ENCODE measurements at regions not wholly inside any gene's neighbourhood (a gene's known extent, or its start where the extent isn't known, plus 50 kb on each side); places are given as distances from the start of the nearest gene placed in this dataset.

- peak overlapping the region; percentile 35; the same call in 1 of the 2 replicates for H3K4me3 ChIP-seq (ENCODE audit: low read depth, low read length)
- H3K27me3 ChIP-seq (ENCODE audit: insufficient read depth, low read length): no peaks in the 10 kb centered on the region
- H3K79me2 ChIP-seq (ENCODE audit: control insufficient read depth, insufficient read depth, low read length, unreplicated experiment): no peaks in the 10 kb centered on the region
- H3K36me3 ChIP-seq (ENCODE audit: insufficient read depth, low read length): no peaks in the 10 kb centered on the region
- H3K4me1 ChIP-seq (ENCODE audit: control insufficient read depth, insufficient read depth, low read length, unreplicated experiment): peaks cover 13% of the 10 kb centered on the region
- H3K27ac ChIP-seq (ENCODE audit: low read depth, low read length): peak overlapping the region; percentile 79
- H2AFZ ChIP-seq (ENCODE audit: low read length, unreplicated experiment): peak overlapping the region; percentile 16
Measured at GRCh38 chr21:35366394-35367080, 317.4 kb upstream of the RUNX1 start.

- Histone ChIP-seq H3K79me2 (ENCODE audit: control insufficient read depth, insufficient read depth, low read length, unreplicated experiment) (no peaks in the 10 kb centered on the region), H3K27me3 (ENCODE audit: insufficient read depth, low read length) (no peaks in the 10 kb centered on the region), H3K36me3 (ENCODE audit: insufficient read depth, low read length) (no peaks in the 10 kb centered on the region), H3K4me1 (ENCODE audit: control insufficient read depth, insufficient read depth, low read length, unreplicated experiment) (peaks cover 13% of the 10 kb centered on the region), H3K27ac (ENCODE audit: low read depth, low read length) (no peak overlapping the region), H2AFZ (ENCODE audit: low read length, unreplicated experiment) (no peak overlapping the region), H3K4me3 (ENCODE audit: low read depth, low read length) (no peak overlapping the region)
Measured at GRCh38 chr21:35363458-35363857, 314.4 kb upstream of the RUNX1 start.

GRCh38 chr21:35361988-35362387 lies 312.9 kb upstream of the RUNX1 start:
- peaks cover 11% of the 10 kb centered on the region for H3K4me1 ChIP-seq (ENCODE audit: control insufficient read depth, insufficient read depth, low read length, unreplicated experiment)
- no peaks in the 10 kb centered on the region for H3K36me3 ChIP-seq (ENCODE audit: insufficient read depth, low read length)

GRCh38 chr21:35360870-35361570 lies 311.9 kb upstream of the RUNX1 start:
- no peak overlapping the region for H2AFZ ChIP-seq (ENCODE audit: low read length, unreplicated experiment)
- H3K27ac ChIP-seq (ENCODE audit: low read depth, low read length): no peak overlapping the region
- no peak overlapping the region for H3K4me3 ChIP-seq (ENCODE audit: low read depth, low read length)
- H3K27me3 ChIP-seq (ENCODE audit: insufficient read depth, low read length): no peaks in the 10 kb centered on the region
- no peaks in the 10 kb centered on the region for H3K36me3 ChIP-seq (ENCODE audit: insufficient read depth, low read length)
- H3K79me2 ChIP-seq (ENCODE audit: control insufficient read depth, insufficient read depth, low read length, unreplicated experiment): no peaks in the 10 kb centered on the region
- H3K4me1 ChIP-seq (ENCODE audit: control insufficient read depth, insufficient read depth, low read length, unreplicated experiment): peaks cover 2% of the 10 kb centered on the region

More at GRCh38 chr21:35361988-35362387, 312.9 kb upstream of the RUNX1 start:
- Histone ChIP-seq H3K27me3 (ENCODE audit: insufficient read depth, low read length) (no peaks in the 10 kb centered on the region), H3K27ac (ENCODE audit: low read depth, low read length) (no peak overlapping the region), H3K4me3 (ENCODE audit: low read depth, low read length) (no peak overlapping the region), H2AFZ (ENCODE audit: low read length, unreplicated experiment) (no peak overlapping the region), H3K79me2 (ENCODE audit: control insufficient read depth, insufficient read depth, low read length, unreplicated experiment) (no peaks in the 10 kb centered on the region)

GRCh38 chr21:35359076-35359475 lies 310.0 kb upstream of the RUNX1 start:
- no peaks in the 10 kb centered on the region for H3K79me2 ChIP-seq (ENCODE audit: control insufficient read depth, insufficient read depth, low read length, unreplicated experiment)
- no peak overlapping the region for H2AFZ ChIP-seq (ENCODE audit: low read length, unreplicated experiment)
- H3K4me3 ChIP-seq (ENCODE audit: low read depth, low read length): no peak overlapping the region
- no peaks in the 10 kb centered on the region for H3K27me3 ChIP-seq (ENCODE audit: insufficient read depth, low read length)
- H3K36me3 ChIP-seq (ENCODE audit: insufficient read depth, low read length): no peaks in the 10 kb centered on the region
- H3K4me1 ChIP-seq (ENCODE audit: control insufficient read depth, insufficient read depth, low read length, unreplicated experiment): no peaks in the 10 kb centered on the region
- H3K27ac ChIP-seq (ENCODE audit: low read depth, low read length): no peak overlapping the region

GRCh38 chr21:35358008-35358407 lies 308.9 kb upstream of the RUNX1 start:
- Histone ChIP-seq H3K36me3 (ENCODE audit: insufficient read depth, low read length) (no peaks in the 10 kb centered on the region), H3K27me3 (ENCODE audit: insufficient read depth, low read length) (no peaks in the 10 kb centered on the region), H3K4me3 (ENCODE audit: low read depth, low read length) (no peak overlapping the region), H3K79me2 (ENCODE audit: control insufficient read depth, insufficient read depth, low read length, unreplicated experiment) (no peaks in the 10 kb centered on the region), H3K4me1 (ENCODE audit: control insufficient read depth, insufficient read depth, low read length, unreplicated experiment) (no peaks in the 10 kb centered on the region), H2AFZ (ENCODE audit: low read length, unreplicated experiment) (no peak overlapping the region), H3K27ac (ENCODE audit: low read depth, low read length) (no peak overlapping the region)

GRCh38 chr21:35357041-35357780 lies 308.1 kb upstream of the RUNX1 start:
- H2AFZ ChIP-seq (ENCODE audit: low read length, unreplicated experiment): no peak overlapping the region
- no peak overlapping the region for H3K27ac ChIP-seq (ENCODE audit: low read depth, low read length)
- no peaks in the 10 kb centered on the region for H3K36me3 ChIP-seq (ENCODE audit: insufficient read depth, low read length)
- H3K4me1 ChIP-seq (ENCODE audit: control insufficient read depth, insufficient read depth, low read length, unreplicated experiment): peaks cover 4% of the 10 kb centered on the region
- no peaks in the 10 kb centered on the region for H3K27me3 ChIP-seq (ENCODE audit: insufficient read depth, low read length)
- H3K4me3 ChIP-seq (ENCODE audit: low read depth, low read length): no peak overlapping the region
- H3K79me2 ChIP-seq (ENCODE audit: control insufficient read depth, insufficient read depth, low read length, unreplicated experiment): no peaks in the 10 kb centered on the region

GRCh38 chr21:35354078-35354477 lies 305.0 kb upstream of the RUNX1 start:
- Histone ChIP-seq H3K79me2 (ENCODE audit: control insufficient read depth, insufficient read depth, low read length, unreplicated experiment) (no peaks in the 10 kb centered on the region), H3K4me3 (ENCODE audit: low read depth, low read length) (no peak overlapping the region), H3K36me3 (ENCODE audit: insufficient read depth, low read length) (no peaks in the 10 kb centered on the region), H3K27me3 (ENCODE audit: insufficient read depth, low read length) (no peaks in the 10 kb centered on the region), H2AFZ (ENCODE audit: low read length, unreplicated experiment) (no peak overlapping the region), H3K27ac (ENCODE audit: low read depth, low read length) (no peak overlapping the region), H3K4me1 (ENCODE audit: control insufficient read depth, insufficient read depth, low read length, unreplicated experiment) (peaks cover 10% of the 10 kb centered on the region)

GRCh38 chr21:35352793-35353192 lies 303.7 kb upstream of the RUNX1 start:
- Histone ChIP-seq H3K4me3 (ENCODE audit: low read depth, low read length) (no peak overlapping the region), H3K27ac (ENCODE audit: low read depth, low read length) (no peak overlapping the region), H3K4me1 (ENCODE audit: control insufficient read depth, insufficient read depth, low read length, unreplicated experiment) (peaks cover 10% of the 10 kb centered on the region), H2AFZ (ENCODE audit: low read length, unreplicated experiment) (no peak overlapping the region), H3K36me3 (ENCODE audit: insufficient read depth, low read length) (no peaks in the 10 kb centered on the region), H3K79me2 (ENCODE audit: control insufficient read depth, insufficient read depth, low read length, unreplicated experiment) (no peaks in the 10 kb centered on the region), H3K27me3 (ENCODE audit: insufficient read depth, low read length) (no peaks in the 10 kb centered on the region)

GRCh38 chr21:35352066-35352770 lies 303.1 kb upstream of the RUNX1 start:
- H3K79me2 ChIP-seq (ENCODE audit: control insufficient read depth, insufficient read depth, low read length, unreplicated experiment): no peaks in the 10 kb centered on the region
- no peak overlapping the region for H3K4me3 ChIP-seq (ENCODE audit: low read depth, low read length)

More at GRCh38 chr21:35352066-35352770, 303.1 kb upstream of the RUNX1 start:
- H3K27me3 ChIP-seq (ENCODE audit: insufficient read depth, low read length): no peaks in the 10 kb centered on the region
- H3K4me1 ChIP-seq (ENCODE audit: control insufficient read depth, insufficient read depth, low read length, unreplicated experiment): peaks cover 10% of the 10 kb centered on the region
- H2AFZ ChIP-seq (ENCODE audit: low read length, unreplicated experiment): no peak overlapping the region
- H3K36me3 ChIP-seq (ENCODE audit: insufficient read depth, low read length): no peaks in the 10 kb centered on the region
- no peak overlapping the region for H3K27ac ChIP-seq (ENCODE audit: low read depth, low read length)

Measured in ACC112 (cell line).